ENCODE measurements at regions not wholly inside any gene's neighbourhood (a gene's known extent, or its start where the extent isn't known, plus 50 kb on each side); places are given as distances from the start of the nearest gene placed in this dataset.

DNA sequence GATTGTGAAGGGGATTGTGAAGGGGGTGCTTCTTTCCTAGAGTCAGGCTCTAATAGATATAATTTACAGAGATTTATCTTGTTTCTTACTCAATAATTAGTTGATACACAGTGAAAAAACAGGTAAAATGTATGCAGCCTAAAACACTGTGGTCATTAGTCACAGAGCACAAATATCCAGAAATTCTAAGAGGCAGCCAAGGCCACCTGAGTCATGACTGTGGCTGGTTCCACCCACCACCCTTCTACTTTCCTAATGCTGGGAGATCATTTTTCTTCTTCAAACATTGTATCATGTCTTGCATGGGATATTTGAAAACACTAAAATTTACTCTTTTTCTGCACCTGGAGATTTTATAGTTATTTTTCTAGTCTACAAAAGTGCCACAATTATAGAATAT, 181.6 kb downstream of the OTOR start:
- POLR2A ChIA-PET: no interaction called here
- TF ChIP-seq, protein P1, sequence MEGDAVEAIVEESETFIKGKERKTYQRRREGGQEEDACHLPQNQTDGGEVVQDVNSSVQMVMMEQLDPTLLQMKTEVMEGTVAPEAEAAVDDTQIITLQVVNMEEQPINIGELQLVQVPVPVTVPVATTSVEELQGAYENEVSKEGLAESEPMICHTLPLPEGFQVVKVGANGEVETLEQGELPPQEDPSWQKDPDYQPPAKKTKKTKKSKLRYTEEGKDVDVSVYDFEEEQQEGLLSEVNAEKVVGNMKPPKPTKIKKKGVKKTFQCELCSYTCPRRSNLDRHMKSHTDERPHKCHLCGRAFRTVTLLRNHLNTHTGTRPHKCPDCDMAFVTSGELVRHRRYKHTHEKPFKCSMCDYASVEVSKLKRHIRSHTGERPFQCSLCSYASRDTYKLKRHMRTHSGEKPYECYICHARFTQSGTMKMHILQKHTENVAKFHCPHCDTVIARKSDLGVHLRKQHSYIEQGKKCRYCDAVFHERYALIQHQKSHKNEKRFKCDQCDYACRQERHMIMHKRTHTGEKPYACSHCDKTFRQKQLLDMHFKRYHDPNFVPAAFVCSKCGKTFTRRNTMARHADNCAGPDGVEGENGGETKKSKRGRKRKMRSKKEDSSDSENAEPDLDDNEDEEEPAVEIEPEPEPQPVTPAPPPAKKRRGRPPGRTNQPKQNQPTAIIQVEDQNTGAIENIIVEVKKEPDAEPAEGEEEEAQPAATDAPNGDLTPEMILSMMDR (IDR thresholded peaks at IDR 0.05; ENCODE audit: control extremely low read depth, extremely low read depth, low read depth, missing control alignments): no peak
- CTCF ChIA-PET: no interaction called here
- no peak for DNase-seq (ENCODE audit: extremely low spot score)

DNA sequence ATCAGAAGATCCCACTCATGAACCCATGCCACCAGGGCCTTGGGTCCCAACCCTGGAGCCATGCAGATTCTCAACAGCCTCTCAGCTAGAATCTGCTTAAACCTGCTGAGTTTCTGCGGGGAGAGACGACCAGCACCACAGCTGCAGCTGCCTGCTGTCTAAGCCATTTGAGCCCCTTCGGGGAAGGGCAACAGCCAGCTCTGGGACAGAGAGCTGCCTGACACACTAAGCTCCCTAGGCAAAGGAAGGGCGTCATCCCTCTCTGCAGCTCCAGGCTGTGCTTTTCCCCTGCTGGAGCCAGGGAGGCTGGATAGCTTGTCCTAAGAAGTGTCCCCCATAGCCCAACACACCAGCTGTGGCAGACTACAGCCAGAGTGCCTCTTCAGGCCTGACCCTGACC, 182.5 kb downstream of the OTOR start:
- CTCF ChIA-PET: no interaction called here
- TF ChIP-seq, protein P1 (IDR thresholded peaks at IDR 0.05; ENCODE audit: control extremely low read depth, extremely low read depth, low read depth, missing control alignments): no peak
- POLR2A ChIA-PET: no interaction called here
- DNase-seq (ENCODE audit: extremely low spot score): no peak

DNA sequence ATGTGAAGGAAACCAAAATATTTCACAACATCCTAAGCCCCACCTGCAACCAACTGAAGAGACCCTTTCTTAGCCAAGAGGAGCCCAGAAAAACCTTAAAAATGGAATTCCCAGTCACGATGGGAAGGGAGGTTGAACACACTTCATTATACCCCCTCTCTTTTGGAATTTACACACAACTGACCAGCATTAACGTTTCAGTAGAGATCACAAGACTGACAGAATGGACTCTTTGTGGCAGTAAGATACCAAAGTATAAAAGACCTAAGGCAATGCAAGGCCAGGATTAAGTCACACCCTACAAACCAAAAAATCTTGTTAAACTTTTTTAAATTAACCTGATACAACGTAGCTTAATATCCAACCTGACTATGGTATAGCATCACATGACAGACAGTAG, 190.9 kb downstream of the OTOR start:
- DNase-seq (ENCODE audit: extremely low spot score): no peak
- TF ChIP-seq, protein P1 (IDR thresholded peaks at IDR 0.05; ENCODE audit: control extremely low read depth, extremely low read depth, low read depth, missing control alignments): no peak
- ChIA-PET CTCF (no interaction called here), POLR2A (no interaction called here)

DNA sequence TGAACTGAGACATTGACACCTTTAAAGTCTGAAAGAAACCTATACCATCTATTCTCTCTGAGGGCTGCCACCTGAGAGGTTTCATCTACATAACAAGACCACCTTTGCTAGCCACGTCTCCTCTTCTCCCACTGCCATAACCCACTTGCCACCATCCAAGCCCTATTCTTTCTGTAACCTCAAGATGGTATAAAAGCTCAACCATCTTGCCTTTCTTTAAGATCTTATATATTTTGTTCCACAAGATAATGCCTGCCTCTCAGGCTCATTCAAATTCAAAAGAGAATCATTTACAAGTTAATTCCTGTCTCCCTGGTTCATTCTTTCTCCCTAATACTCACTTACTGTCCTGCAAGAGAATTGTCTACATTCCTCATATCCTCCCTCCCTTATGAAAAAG, 192.5 kb downstream of the OTOR start:
- TF ChIP-seq, protein P1 (IDR thresholded peaks at IDR 0.05; ENCODE audit: control extremely low read depth, extremely low read depth, low read depth, missing control alignments): no peak
- ChIA-PET CTCF (interaction anchor here (1.1 to 3.0 kb wide), 3 partner anchors 8 to 19 kb away, joined by 3 to 9 read pairs (median 4); no protein-coding TSS in a partner anchor), POLR2A (no interaction called here)
- no peak for DNase-seq (ENCODE audit: extremely low spot score)

DNA sequence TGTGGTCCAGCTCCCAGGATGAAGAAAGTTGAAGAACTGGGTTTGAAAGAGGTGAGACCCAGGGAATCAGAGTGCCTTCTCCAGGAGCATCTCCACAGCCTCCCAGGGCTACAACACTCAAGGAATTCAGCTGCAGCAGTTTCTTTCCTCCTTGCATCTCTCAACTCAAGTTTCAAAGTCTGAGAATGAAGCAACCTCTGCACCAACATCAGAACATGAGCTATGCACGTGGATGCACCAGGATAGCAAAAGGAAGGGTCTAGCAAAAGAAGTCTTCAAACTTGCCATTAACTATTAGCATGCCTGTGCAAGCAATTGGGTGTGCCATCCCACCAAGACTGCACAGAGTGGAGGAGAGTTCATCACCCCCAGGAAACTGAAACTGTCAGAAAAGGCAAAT, 193.9 kb downstream of the OTOR start:
- TF ChIP-seq, protein P1 (IDR thresholded peaks at IDR 0.05; ENCODE audit: control extremely low read depth, extremely low read depth, low read depth, missing control alignments): no peak
- no peak for DNase-seq (ENCODE audit: extremely low spot score)
- CTCF ChIA-PET: interaction anchor here (3.0 to 3.2 kb wide), 2 partner anchors 9 to 11 kb away, joined by 9 to 11 read pairs; no protein-coding TSS in a partner anchor
- POLR2A ChIA-PET: no interaction called here

DNA sequence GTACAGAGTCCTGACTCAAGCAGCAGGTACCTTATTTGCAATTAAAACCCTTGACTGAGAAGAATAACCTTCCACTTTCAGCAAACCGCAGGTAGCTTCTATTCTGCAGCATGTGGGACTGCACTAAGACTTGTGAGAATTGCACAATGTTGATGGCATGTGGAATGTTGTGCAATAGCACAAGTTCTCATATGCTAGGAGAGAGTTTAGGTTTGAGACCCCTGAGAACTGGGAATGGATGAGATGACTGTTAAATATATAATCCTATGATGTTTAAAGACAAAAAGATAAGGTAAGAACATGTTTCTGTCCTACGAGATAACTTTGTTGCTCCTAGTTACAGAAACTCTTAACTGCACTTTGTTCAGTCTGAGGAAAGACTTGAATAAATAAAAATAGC, 194.6 kb downstream of the OTOR start:
- ChIA-PET CTCF (interaction anchor here (3.0 to 3.2 kb wide), 2 partner anchors 10 kb away, joined by 9 to 11 read pairs; no protein-coding TSS in a partner anchor), POLR2A (no interaction called here)
- DNase-seq (ENCODE audit: extremely low spot score): no peak

More for the DNA sequence above, 194.6 kb downstream of the OTOR start:
- TF ChIP-seq, protein P1 (IDR thresholded peaks at IDR 0.05; ENCODE audit: control extremely low read depth, extremely low read depth, low read depth, missing control alignments): no peak

All from GM10248 (cell line).